WERI-Rb-1 (cell line): ENCODE measurements at regions not wholly inside any gene's neighbourhood (a gene's known extent, or its start where the extent isn't known, plus 50 kb on each side); places are given as distances from the start of the nearest gene placed in this dataset.

ENCODE experiments used
- DNase-seq: peaks from one replicate; pipeline ENCODE4 v3.0.0-alpha.2; 2020
- H3K27ac ChIP-seq: fragments of 250-450 bp; sonication (Bioruptor Pico); 2 replicates; pipeline ENCODE4 v1.5.1; 2020; ENCODE audit warnings: mild to moderate bottlenecking, moderate library complexity
- H3K27me3 ChIP-seq: fragments of 250-450 bp; sonication (Bioruptor Pico); 2 replicates; pipeline ENCODE4 v1.5.1; 2021; ENCODE audit warnings: mild to moderate bottlenecking, low read depth, moderate library complexity; ENCODE audit not compliant: insufficient read depth, severe bottlenecking
- H3K36me3 ChIP-seq: fragments of 250-450 bp; sonication (Bioruptor Pico); 2 replicates; pipeline ENCODE4 v1.5.1; 2020; ENCODE audit warnings: mild to moderate bottlenecking, moderate library complexity
- H3K4me3 ChIP-seq: 2 replicates; pipeline ENCODE4 v1.5.1; 2011; ENCODE audit warnings: low read depth, mild to moderate bottlenecking, control low read depth, low read length
- H3K9me3 ChIP-seq: fragments of 250-450 bp; sonication (Bioruptor Pico); 2 replicates; pipeline ENCODE4 v1.5.1; 2021; ENCODE audit warnings: mild to moderate bottlenecking, moderate library complexity; ENCODE audit not compliant: severe bottlenecking
- CTCF ChIP-seq: IDR thresholded peaks from 2 replicates; pipeline ENCODE4 v1.5.1; 2011; ENCODE audit warnings: low read depth, mild to moderate bottlenecking, control low read depth, inconsistent platforms, low read length

DNA sequence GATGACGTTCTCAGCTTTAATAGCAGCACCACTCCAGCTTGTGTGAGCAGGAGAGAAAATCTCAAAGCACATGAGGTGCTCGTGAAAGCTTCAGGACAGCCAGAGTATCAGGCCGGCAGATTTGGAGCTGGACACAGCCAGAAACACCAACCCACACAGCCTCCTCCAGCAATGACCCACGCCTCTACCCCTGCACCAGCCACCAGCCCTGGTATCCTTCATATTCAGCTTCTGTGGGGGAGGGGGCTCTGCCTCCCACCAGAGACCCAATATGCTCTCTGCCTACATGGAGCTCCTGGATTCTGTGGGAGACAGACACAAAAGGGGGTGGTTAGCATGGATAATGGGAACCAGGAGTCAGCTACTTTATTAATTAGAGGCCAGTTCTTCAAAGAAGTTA is 133.6 kb upstream of the FMN2 start:
- H3K27me3 ChIP-seq = no peaks in the 10 kb centered on the region

DNA sequence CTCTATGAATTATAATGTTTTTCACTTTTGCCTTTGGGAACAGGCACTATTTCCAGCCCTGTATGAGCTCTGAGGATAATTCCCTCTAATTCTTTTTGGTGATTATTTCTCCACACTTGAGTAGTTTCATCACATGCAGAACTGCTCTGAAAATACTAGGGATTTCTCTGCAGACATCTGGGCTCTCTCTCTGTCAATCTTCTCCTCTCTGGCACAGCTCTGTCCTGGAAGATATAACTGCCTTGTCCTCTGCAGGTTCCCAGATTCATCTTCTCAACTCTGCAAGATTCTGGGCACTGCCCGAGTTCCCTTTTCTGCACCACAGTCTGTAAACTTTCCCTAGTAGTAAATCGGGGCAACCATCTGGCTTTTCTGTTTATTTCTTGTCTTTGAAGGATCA is 131.3 kb upstream of the FMN2 start:
- DNase-seq = peak; percentile 56
- H3K4me3 ChIP-seq = no peak overlapping the region
- TF ChIP-seq CTCF = no peak
- H3K27me3 ChIP-seq = no peaks in the 10 kb centered on the region
- H3K9me3 ChIP-seq = no peaks in the 10 kb centered on the region
- H3K27ac ChIP-seq = peak overlapping the region; percentile 63
- H3K36me3 ChIP-seq = no peaks in the 10 kb centered on the region

More for the DNA sequence above, 133.6 kb upstream of the FMN2 start:
- H3K9me3 ChIP-seq = no peaks in the 10 kb centered on the region
- TF ChIP-seq CTCF = no peak
- DNase-seq = no peak
- no peak overlapping the region for H3K4me3 ChIP-seq
- H3K36me3 ChIP-seq = no peaks in the 10 kb centered on the region
- no peak overlapping the region for H3K27ac ChIP-seq

- H3K27ac ChIP-seq = peak overlapping the region; percentile 60
- no peaks in the 10 kb centered on the region for H3K36me3 ChIP-seq
- TF ChIP-seq CTCF = no peak
Observed at GRCh38 chr1:239963856-239964255, 127.8 kb upstream of the FMN2 start.

GRCh38 chr1:239976130-239976968 is 115.3 kb upstream of the FMN2 start:
- peaks cover 28% of the 10 kb centered on the region for H3K9me3 ChIP-seq
- H3K27me3 ChIP-seq = no peaks in the 10 kb centered on the region
- TF ChIP-seq CTCF = peak; percentile 85
- peak; percentile 76 for DNase-seq
- no peaks in the 10 kb centered on the region for H3K36me3 ChIP-seq
- no peak overlapping the region for H3K4me3 ChIP-seq
- no peak overlapping the region for H3K27ac ChIP-seq

More at GRCh38 chr1:239963856-239964255, 127.8 kb upstream of the FMN2 start:
- H3K9me3 ChIP-seq = no peaks in the 10 kb centered on the region
- H3K27me3 ChIP-seq = no peaks in the 10 kb centered on the region
- H3K4me3 ChIP-seq = no peak overlapping the region
- DNase-seq = peak; percentile 89

- no peak for TF ChIP-seq CTCF
- no peaks in the 10 kb centered on the region for H3K36me3 ChIP-seq
- H3K4me3 ChIP-seq = no peak overlapping the region
- H3K27ac ChIP-seq = no peak overlapping the region
- no peaks in the 10 kb centered on the region for H3K27me3 ChIP-seq
- H3K9me3 ChIP-seq = peaks cover 32% of the 10 kb centered on the region
- DNase-seq = no peak
Observed at GRCh38 chr1:239977416-239977815, 114.3 kb upstream of the FMN2 start.
